Psoas muscle (tissue), 7 donors: ENCODE measurements at regions not wholly inside any gene's neighbourhood (a gene's known extent, or its start where the extent isn't known, plus 50 kb on each side); places are given as distances from the start of the nearest gene placed in this dataset.
"Not testable (repeated sequence)": the region's sequence is repeated elsewhere in the genome, so short reads cannot be mapped to it uniquely, and the experiment has no call there.

Experiments
- ATAC-seq, 4 donors: fragments of 200-7000 bp; cut with Tn5 transposase; one replicate each; pipeline ENCODE4 v1.9.1; 2020; ENCODE audit warnings: moderate library complexity in 3 of 4, mild to moderate bottlenecking in 2 of 4
- DNase-seq, 2 donors: peaks; one replicate each; pipeline ENCODE4 v3.0.0-alpha.2; 2020
- H3K27ac ChIP-seq: fragments of 200-600 bp; one replicate; pipeline ENCODE4 v1.8.0; 2022
- H3K27me3 ChIP-seq, 3 donors: fragments of 200-600 bp in 1 of 3; one replicate each; pipeline versions ENCODE4 v1.6.1 to v1.8.0; 2013 to 2022; ENCODE audit warnings: low read length in 2 of 3, mild to moderate bottlenecking in 2 of 3, moderate library complexity in 1 of 3; ENCODE audit not compliant: insufficient read depth in 3 of 3
- H3K36me3 ChIP-seq, 2 donors: fragments of 200-600 bp in 1 of 2; one replicate each; pipeline versions ENCODE4 v1.6.1 to v1.8.0; 2013 to 2022; ENCODE audit warnings: low read depth in 1 of 2, mild to moderate bottlenecking in 1 of 2, moderate library complexity in 1 of 2; ENCODE audit not compliant: insufficient read depth in 1 of 2
- H3K4me1 ChIP-seq: fragments of 200-600 bp; one replicate; pipeline ENCODE4 v1.8.0; 2022
- H3K4me3 ChIP-seq: fragments of 200-600 bp; one replicate; pipeline ENCODE4 v1.8.0; 2022; ENCODE audit warnings: mild to moderate bottlenecking
- H3K9me3 ChIP-seq: fragments of 200-600 bp; one replicate; pipeline ENCODE4 v1.8.0; 2022
- WGBS, 3 donors: extraction: QIAGEN DNeasy Blood & Tissue Kit; methylation state at CpG; one replicate each; pipeline versions ENCODE4 v1.1.6 to v1.1.7; 2013; 5-methylcytosine and 5-hydroxymethylcytosine counted together
- intact Hi-C, 2 donors: fragments of 100-400 bp; cut with DNase I; formaldehyde crosslinking; loops; one replicate each; pipeline versions ENCODE4 v1.11.0 to v1.14.2; 2022
- TF ChIP-seq, protein P1 (sequence below): fragments of 200-600 bp; IDR thresholded peaks from one replicate; pipeline ENCODE4 v1.8.0; 2022; ENCODE audit warnings: antibody characterized with exemption
- donor health status: healthy with polysubstance abuse.
- donor health status: DM: no; HTN: no; CAD: no; lungs with moderate emphysema.
- donor health status: Bipolar disorder and iron deficiency.
- donor health status: healthy.
- donor health status: DM: yes; HTN: yes; CAD: no.
- donor health status: DM: no; HTN: no; CAD: no.
- donor health status: DM: yes; HTN: yes; CAD: no.

DNA sequence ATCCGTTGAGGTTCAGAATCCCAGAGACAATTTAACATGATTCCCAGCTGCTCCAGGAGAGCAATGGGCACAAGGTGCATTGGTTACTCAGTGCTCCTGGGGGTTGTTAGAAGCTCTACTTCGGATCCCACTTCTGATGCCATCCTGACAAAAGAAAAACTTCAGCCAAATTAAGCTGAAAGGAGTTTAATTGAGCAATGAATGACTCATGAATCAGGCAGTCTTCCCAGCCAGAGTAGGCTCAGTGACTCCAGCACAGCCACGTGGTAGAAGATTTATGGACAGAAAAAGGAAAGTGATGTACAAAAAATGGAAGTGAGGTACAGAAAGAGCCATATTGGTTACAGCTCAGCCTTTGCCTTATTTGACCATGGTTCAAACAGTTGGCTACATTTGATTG is 95.7 kb downstream of the PWWP3B start:
- H3K4me3 ChIP-seq: no peak overlapping the region
- no peak for ATAC-seq
- intact Hi-C loops: no loop called here
- peaks cover 0 to 6% (median 0%) of the 10 kb centered on the region in 3 donors for H3K27me3 ChIP-seq
- no peaks in the 10 kb centered on the region for H3K4me1 ChIP-seq
- no peaks in the 10 kb centered on the region for H3K9me3 ChIP-seq
- H3K27ac ChIP-seq: no peak overlapping the region
- H3K36me3 ChIP-seq: no peaks in the 10 kb centered on the region
- WGBS, 3 donors: 25 to 48% (median 42%) methylated on average over 3 of the region's 3 CpGs
- no peak for DNase-seq
- TF ChIP-seq, protein P1, sequence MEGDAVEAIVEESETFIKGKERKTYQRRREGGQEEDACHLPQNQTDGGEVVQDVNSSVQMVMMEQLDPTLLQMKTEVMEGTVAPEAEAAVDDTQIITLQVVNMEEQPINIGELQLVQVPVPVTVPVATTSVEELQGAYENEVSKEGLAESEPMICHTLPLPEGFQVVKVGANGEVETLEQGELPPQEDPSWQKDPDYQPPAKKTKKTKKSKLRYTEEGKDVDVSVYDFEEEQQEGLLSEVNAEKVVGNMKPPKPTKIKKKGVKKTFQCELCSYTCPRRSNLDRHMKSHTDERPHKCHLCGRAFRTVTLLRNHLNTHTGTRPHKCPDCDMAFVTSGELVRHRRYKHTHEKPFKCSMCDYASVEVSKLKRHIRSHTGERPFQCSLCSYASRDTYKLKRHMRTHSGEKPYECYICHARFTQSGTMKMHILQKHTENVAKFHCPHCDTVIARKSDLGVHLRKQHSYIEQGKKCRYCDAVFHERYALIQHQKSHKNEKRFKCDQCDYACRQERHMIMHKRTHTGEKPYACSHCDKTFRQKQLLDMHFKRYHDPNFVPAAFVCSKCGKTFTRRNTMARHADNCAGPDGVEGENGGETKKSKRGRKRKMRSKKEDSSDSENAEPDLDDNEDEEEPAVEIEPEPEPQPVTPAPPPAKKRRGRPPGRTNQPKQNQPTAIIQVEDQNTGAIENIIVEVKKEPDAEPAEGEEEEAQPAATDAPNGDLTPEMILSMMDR: no peak

DNA sequence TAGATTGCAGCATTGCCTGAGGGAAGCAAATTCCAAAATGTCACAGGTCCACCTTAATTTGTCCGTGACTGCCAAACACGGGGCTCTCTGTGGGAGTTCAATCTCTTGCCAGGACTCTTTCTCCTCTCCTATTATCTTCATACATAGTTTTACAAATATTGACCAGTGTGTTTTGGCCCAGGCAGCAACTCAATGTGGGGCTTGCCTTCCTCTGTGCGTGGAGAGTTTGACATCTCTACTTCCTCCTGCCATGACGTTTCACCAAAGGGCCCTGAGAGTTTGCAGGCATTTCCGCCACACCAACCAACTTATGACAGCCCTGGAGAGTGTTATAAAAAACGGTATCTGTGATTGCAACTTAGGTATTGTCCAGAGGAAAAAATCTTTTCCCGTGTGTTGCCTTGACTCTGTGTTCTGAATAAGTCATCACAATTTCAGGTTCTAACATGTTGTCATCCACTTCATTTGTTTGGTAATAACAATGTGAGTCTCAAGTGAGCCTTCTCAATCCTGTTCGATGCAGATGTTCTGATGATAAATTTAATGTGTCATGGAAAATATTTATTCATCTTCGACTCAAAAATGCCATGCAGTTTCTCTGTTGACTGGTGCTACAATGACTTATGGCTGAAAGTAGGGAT is 106.0 kb downstream of the PWWP3B start:
- H3K36me3 ChIP-seq, H3K4me3 ChIP-seq, H3K27ac ChIP-seq, H3K4me1 ChIP-seq, intact Hi-C loops, H3K27me3 ChIP-seq, H3K9me3 ChIP-seq, DNase-seq, ATAC-seq: not testable (repeated sequence)
- WGBS, 3 donors: no CpG with 5 or more reads among the region's 9 CpGs

DNA sequence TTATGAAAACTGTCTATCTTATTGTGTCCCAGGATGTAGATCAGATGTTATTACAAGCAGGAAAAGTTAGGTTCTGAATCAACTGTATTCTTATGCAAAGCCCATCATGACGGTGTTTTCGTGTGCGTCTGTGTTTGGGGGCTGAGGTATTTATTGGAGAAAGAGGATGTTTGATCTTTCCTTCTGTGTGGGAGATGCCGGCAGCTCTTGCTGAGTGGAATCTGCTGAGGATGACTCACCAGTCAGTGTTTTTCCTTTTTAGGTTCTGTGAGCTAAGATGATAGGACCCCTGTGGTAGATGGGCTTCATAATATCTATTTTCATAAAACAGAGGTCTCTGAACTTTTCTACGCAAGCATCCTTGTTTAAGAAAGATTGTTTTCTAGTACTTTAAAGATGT is 107.1 kb downstream of the PWWP3B start:
- H3K4me3 ChIP-seq, intact Hi-C loops, H3K27me3 ChIP-seq, H3K9me3 ChIP-seq, H3K4me1 ChIP-seq, H3K36me3 ChIP-seq, DNase-seq, H3K27ac ChIP-seq, ATAC-seq: not testable (repeated sequence)
- WGBS, 3 donors: no CpG with 5 or more reads among the region's 5 CpGs

DNA sequence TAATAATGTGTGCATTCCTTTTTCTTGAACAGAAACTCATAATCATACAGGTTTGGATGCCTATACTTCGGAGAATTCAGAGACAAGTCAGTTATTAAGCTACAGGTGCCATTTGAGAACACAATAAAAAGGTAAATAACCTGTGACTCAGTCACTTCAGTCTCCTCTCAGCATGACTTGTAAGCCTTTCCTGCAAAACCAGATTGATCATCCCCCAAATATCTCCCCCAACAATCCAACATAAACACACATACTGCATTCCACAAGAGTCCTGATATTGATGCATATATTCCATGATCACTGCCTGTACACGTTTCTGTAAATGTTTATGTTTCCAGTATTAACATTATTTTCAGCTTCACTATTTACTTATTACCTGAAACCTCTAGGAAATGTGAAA is 110.8 kb downstream of the PWWP3B start:
- Histone ChIP-seq H3K36me3 (no peaks in the 10 kb centered on the region), H3K27me3 (peaks cover 0 to 4% (median 0%) of the 10 kb centered on the region in 3 donors), H3K4me1 (no peaks in the 10 kb centered on the region), H3K4me3 (no peak overlapping the region), H3K9me3 (no peaks in the 10 kb centered on the region), H3K27ac (no peak overlapping the region)
- DNase-seq (no peak), ATAC-seq (no peak)
- TF ChIP-seq, protein P1: no peak
- intact Hi-C loops: no loop called here
- WGBS, 3 donors: 40 to 69% (median 59%) methylated on average over 2 of the region's 2 CpGs

DNA sequence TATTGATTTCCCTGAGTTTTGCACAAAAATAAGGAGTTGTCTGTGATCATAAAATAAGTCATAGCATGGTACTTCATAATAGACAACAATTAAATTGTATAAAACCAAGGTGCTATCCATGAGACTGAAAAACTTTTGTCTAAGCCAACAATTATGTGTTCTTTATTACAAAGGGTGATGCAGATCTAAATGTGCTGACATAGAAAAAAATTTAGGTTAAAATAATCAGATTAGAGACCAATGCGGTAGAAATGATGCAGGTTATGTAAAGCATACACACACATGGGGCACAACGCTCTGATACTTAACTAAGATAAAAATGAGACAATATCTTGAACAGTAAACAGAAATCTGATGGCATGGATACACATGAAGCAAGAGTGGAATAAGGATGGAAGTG is 113.3 kb downstream of the PWWP3B start:
- no peak overlapping the region for H3K4me3 ChIP-seq
- ATAC-seq (no peak), DNase-seq (no peak)
- no peaks in the 10 kb centered on the region for H3K36me3 ChIP-seq
- no peaks in the 10 kb centered on the region for H3K4me1 ChIP-seq
- intact Hi-C loops: no loop called here
- TF ChIP-seq, protein P1: no peak
- no peak overlapping the region for H3K27ac ChIP-seq
- peaks cover 0 to 17% (median 0%) of the 10 kb centered on the region in 3 donors for H3K27me3 ChIP-seq
- 72 to 92% (median 91%) methylated on average over 2 of the region's 2 CpGs for WGBS, 3 donors
- no peaks in the 10 kb centered on the region for H3K9me3 ChIP-seq

DNA sequence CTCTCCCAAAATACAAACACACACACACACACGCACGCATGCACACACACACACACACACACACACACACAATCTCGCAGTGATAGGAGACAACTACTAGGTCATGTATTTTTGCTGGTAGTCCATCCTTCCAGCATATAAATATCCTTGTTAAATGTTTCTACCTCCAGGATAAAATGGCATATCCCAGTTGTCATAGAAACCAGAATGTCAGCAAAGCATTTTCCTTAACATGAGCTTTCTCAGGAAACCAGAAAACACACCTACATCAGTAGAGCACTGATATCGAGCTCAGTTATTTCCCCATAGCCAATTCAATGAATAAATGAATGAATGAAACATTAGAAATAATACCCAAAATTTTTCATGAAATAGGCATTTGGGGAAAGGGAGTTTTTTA is 115.7 kb downstream of the PWWP3B start:
- H3K36me3 ChIP-seq: no peaks in the 10 kb centered on the region
- no peak overlapping the region for H3K4me3 ChIP-seq
- 72 to 81% (median 78%) methylated on average over 4 of the region's 4 CpGs for whole genome bisulfite sequencing, 3 donors
- DNase-seq: no peak
- no peak for ATAC-seq
- H3K27ac ChIP-seq: no peak overlapping the region
- TF ChIP-seq, protein P1: no peak
- peaks cover 0 to 17% (median 0%) of the 10 kb centered on the region in 3 donors for H3K27me3 ChIP-seq
- H3K9me3 ChIP-seq: no peaks in the 10 kb centered on the region
- intact Hi-C loops: no loop called here
- no peaks in the 10 kb centered on the region for H3K4me1 ChIP-seq
